BJ (cell line): ENCODE measurements at regions not wholly inside any gene's neighbourhood (a gene's known extent, or its start where the extent isn't known, plus 50 kb on each side); places are given as distances from the start of the nearest gene placed in this dataset.

Experiments used
- CTCF ChIA-PET: fragments of 350-600 bp; formaldehyde crosslinking; extraction: SDS; loops from one replicate; lab custom pipeline; 2021; ENCODE audit warnings: antibody characterized with exemption, inconsistent platforms; lab: Yijun Ruan, JAX
- POLR2A ChIA-PET: fragments of 300-600 bp; sonication (Branson Sonifier 250); formaldehyde crosslinking; extraction: SDS; loops from one replicate; lab custom pipeline; 2021; ENCODE audit warnings: antibody characterized with exemption; lab: Charles Lee
- DNase-seq: peaks from one replicate; pipeline ENCODE4 v3.0.0-alpha.2; 2011; ENCODE audit warnings: low read depth
- H3K27me3 ChIP-seq: 2 replicates; pipeline ENCODE4 v1.6.0; 2011; ENCODE audit warnings: low read length; ENCODE audit not compliant: control insufficient read depth, insufficient read depth
- H3K36me3 ChIP-seq: 2 replicates; pipeline ENCODE4 v1.5.1; 2011; ENCODE audit warnings: low read length; ENCODE audit not compliant: control insufficient read depth, insufficient read depth
- H3K4me3 ChIP-seq: 2 replicates; pipeline ENCODE4 v1.5.1; 2011; ENCODE audit warnings: low read depth, mild to moderate bottlenecking, control low read depth, low read length
- TF ChIP-seq, protein P1 (sequence below): IDR thresholded peaks from 2 replicates; pipeline ENCODE4 v1.5.1; 2011; ENCODE audit warnings: low read depth, mild to moderate bottlenecking, control low read depth, inconsistent platforms, low read length, moderate library complexity; ENCODE audit not compliant: insufficient read depth

DNA sequence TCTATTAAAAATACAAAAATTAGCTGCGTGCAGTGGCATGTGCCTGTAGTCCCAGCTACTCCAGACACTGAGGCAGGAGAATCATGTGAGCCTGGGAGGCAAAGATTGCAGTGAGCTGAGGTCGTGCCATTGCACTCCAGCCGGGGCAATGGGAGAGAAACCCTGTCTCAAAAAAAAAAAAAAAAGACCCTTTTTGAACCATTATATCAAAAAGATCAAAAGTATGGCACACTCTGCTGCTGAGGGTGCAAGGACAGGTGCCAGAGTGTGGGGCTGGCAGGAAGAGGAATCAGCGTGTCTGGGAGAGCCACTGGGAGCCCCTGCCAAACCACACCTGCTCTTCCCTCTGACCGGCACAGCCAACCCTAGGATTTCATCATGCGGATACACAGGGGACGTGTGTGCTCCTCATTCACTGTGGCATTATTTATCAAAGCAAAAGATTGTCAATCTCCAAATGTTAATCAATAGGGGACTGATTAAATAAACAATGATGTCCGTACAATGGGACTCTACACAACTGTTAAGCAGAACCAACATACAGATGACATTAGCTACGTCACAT is 147.3 kb upstream of the TLE3 start:
- TF ChIP-seq, protein P1, sequence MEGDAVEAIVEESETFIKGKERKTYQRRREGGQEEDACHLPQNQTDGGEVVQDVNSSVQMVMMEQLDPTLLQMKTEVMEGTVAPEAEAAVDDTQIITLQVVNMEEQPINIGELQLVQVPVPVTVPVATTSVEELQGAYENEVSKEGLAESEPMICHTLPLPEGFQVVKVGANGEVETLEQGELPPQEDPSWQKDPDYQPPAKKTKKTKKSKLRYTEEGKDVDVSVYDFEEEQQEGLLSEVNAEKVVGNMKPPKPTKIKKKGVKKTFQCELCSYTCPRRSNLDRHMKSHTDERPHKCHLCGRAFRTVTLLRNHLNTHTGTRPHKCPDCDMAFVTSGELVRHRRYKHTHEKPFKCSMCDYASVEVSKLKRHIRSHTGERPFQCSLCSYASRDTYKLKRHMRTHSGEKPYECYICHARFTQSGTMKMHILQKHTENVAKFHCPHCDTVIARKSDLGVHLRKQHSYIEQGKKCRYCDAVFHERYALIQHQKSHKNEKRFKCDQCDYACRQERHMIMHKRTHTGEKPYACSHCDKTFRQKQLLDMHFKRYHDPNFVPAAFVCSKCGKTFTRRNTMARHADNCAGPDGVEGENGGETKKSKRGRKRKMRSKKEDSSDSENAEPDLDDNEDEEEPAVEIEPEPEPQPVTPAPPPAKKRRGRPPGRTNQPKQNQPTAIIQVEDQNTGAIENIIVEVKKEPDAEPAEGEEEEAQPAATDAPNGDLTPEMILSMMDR: no peak
- no peaks in the 10 kb centered on the region for H3K36me3 ChIP-seq
- CTCF ChIA-PET: no interaction called here
- 0 out of 2 replicates have a peak, but pooled peaks cover 1% of the 10 kb centered on the region for H3K27me3 ChIP-seq
- POLR2A ChIA-PET: no interaction called here
- DNase-seq: no peak
- H3K4me3 ChIP-seq: no peak overlapping the region

DNA sequence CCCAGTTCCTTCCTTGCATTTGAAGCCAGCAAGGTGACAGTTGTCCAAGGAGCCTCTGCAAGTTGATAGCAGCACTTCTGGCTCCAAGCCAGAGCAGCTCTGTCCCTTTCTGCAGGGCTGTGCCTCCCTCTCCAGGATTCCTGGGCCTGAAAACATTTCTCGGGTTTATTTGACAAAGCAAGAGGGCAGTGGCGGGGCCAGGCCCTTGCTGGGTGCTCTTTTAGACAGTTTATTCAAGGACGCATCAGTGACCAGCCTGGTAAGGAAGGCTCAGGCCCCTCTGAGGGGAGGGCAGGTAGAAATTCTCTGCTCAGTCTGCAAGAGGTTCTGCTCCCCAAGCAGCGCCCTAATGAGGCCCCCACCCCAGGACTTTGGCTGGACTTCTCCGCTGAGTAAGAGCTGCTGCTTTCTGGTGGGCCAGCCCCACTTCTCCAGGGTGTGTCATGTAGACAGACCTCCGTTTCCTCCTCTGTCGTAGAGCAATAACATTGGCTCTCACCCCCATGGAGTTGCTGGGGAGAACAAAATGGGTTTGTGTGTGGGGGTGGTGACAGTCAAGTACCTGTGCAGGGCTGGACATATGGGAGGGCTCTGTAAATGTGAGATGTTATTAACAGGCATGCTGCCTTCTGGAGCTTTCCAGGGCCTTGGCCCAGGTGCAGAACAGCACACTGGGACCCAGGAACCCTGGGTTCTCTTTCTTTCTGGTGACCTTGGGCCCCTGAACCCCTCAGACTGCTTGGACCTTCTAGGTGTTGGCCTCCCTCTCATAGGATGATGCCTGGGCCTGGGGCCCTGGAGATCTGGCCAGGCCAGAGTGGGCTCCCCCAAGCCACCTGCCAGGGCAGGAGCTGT is 146.2 kb upstream of the TLE3 start:
- DNase-seq: no peak
- H3K4me3 ChIP-seq: no peak overlapping the region
- ChIA-PET POLR2A (no interaction called here), CTCF (interaction anchor here (1.1 to 1.6 kb wide), 2 partner anchors 8 to 10 kb away, joined by 4 to 5 read pairs; no protein-coding TSS in a partner anchor)
- TF ChIP-seq, protein P1: no peak
- no peaks in the 10 kb centered on the region for H3K36me3 ChIP-seq
- peaks cover 1% of the 10 kb centered on the region; the same call in 1 of the 2 replicates for H3K27me3 ChIP-seq

DNA sequence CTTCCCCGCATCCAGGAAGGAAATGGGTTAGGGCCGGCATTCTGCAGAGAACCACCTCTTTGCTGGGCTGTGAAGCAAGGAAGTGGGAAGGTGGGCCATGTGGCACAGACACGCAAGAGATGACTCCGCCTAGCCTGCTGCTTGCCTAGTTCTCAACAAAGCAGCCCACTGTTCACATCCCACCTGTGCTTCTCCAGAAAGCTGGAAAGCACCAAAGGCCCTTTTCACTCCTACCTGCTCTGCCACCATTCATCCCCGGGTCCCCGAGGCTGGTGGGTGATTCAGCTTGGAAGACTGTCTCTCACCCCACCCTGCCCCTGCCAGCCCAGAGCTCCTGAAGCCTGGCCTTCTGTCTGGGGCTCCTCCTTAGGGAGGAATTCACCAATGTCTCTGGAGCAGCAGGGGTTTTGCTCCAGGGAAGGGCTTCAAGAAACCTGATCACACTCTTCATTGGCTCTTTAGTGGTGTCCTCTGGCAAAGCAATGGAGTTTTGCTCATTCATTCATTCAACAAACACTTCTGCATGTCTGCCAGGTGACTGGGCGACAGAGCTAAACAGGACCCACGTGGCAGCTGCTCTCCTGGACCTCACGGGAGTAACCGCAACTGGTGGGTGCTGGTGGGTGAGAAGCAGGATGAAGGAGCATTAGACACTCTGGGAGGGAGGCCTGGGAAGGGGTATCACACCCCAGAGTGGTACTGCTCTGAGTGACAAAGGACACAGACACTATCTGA is 145.4 kb upstream of the TLE3 start:
- POLR2A ChIA-PET: no interaction called here
- CTCF ChIA-PET: interaction anchor here (1.1 to 1.6 kb wide), 2 partner anchors 9 kb away, joined by 4 to 5 read pairs; no protein-coding TSS in a partner anchor
- DNase-seq: no peak
- Histone ChIP-seq H3K27me3 (peaks cover 1% of the 10 kb centered on the region; the same call in 1 of the 2 replicates), H3K4me3 (no peak overlapping the region), H3K36me3 (no peaks in the 10 kb centered on the region)
- TF ChIP-seq, protein P1: no peak

DNA sequence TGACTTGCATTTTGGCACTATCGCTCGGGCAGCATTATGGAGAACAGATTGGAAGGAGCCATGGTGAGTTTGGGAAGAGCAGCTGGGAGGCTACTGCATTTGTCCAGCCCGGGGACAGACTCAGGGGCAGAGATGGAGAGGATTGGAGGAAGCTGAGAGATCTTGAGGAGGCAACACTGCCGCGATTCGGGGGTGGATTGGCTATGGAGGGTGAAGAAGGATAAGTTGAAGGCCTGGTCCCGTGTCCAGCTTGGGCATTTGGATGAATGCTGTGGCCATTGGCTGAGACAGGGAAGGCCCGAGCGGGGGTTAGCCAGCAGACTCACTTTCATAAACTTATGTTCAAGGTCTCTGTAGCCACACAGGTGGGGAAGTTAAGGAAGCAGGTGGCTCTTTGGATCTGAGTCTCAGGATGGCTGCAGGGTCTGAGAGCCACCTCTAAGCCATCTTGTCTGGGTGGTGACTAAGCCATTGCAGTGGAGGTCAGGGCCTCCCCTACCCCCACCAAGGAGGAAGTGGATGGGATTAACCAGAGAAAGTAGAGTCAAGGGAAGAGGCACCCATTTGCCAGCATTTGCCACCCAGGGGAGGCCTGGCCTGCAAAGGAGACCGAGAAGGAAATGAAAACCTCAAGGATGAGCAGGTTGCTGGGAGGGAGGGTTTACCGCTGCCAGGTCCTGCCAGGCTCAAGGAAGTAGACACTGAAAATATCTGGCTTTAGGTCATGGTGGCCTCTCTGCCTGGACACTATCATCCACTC is 144.0 kb upstream of the TLE3 start:
- DNase-seq: no peak
- H3K27me3 ChIP-seq: peaks cover 1% of the 10 kb centered on the region; the same call in 1 of the 2 replicates
- CTCF ChIA-PET: interaction anchor here (1.6 kb wide), 1 partner anchor 10 kb away, joined by 5 read pairs; no protein-coding TSS in a partner anchor
- no peak overlapping the region for H3K4me3 ChIP-seq
- POLR2A ChIA-PET: no interaction called here
- H3K36me3 ChIP-seq: no peaks in the 10 kb centered on the region
- TF ChIP-seq, protein P1: no peak
